ENCODE measurements at regions not wholly inside any gene's neighbourhood (a gene's known extent, or its start where the extent isn't known, plus 50 kb on each side); places are given as distances from the start of the nearest gene placed in this dataset.

GRCh38 chr4:82128355-82128754, 245.4 kb downstream of the HNRNPD start:
- Histone ChIP-seq H2BK5ac (ENCODE audit: low read depth, low read length, poor library complexity, severe bottlenecking) (no peak overlapping the region), H2BK120ac (ENCODE audit: low read depth, low read length) (no peak overlapping the region), H3K9me3 (ENCODE audit: control insufficient read depth, low read length) (no peaks in the 10 kb centered on the region), H3K9ac (ENCODE audit: low read length) (no peak overlapping the region), H3K36me3 (ENCODE audit: control insufficient read depth in 1 of 2, insufficient read depth in 2 of 2, low read depth in 1 of 2, low read length in 2 of 2) (no peaks in the 10 kb centered on the region), H3K27me3 (ENCODE audit: control insufficient read depth in 1 of 2, insufficient read depth in 1 of 2, low read length in 2 of 2) (peaks cover 0 to 2% of the 10 kb centered on the region in 2 experiments), H2BK15ac (ENCODE audit: low read depth, poor library complexity, severe bottlenecking) (no peak overlapping the region), H4K91ac (ENCODE audit: low read length) (no peak overlapping the region), H3K4ac (ENCODE audit: low read depth in 1 of 2, low read length in 2 of 2) (no peak overlapping the region), H3K27ac (ENCODE audit: low read length, poor library complexity, severe bottlenecking) (no peak overlapping the region), H3K4me2 (ENCODE audit: low read length, poor library complexity, severe bottlenecking) (no peak overlapping the region), H3K79me1 (replicated peaks; ENCODE audit: low read length, poor library complexity, severe bottlenecking) (no peaks in the 10 kb centered on the region), H3K14ac (ENCODE audit: low read length in 2 of 2) (no peak overlapping the region), H2AFZ (ENCODE audit: low read depth, low read length) (no peak overlapping the region), H4K8ac (ENCODE audit: low read length) (no peak overlapping the region), H2AK5ac (ENCODE audit: low read length, severe bottlenecking) (no peak overlapping the region), H3K4me1 (ENCODE audit: control insufficient read depth, insufficient read depth, low read depth, low read length) (no peaks in the 10 kb centered on the region), H3K23ac (ENCODE audit: low read length in 2 of 2) (no peak overlapping the region), H2BK12ac (ENCODE audit: low read length in 2 of 2) (no peak overlapping the region), H3K18ac (ENCODE audit: low read depth in 1 of 2, low read length in 2 of 2) (no peak overlapping the region), H3K4me3 (ENCODE audit: insufficient read depth in 1 of 2, low read depth in 1 of 2, low read length in 2 of 2) (no peak overlapping the region)
- DNase-seq = no peak
- 83% methylated on average over 4 of the region's 4 CpGs for WGBS

DNA sequence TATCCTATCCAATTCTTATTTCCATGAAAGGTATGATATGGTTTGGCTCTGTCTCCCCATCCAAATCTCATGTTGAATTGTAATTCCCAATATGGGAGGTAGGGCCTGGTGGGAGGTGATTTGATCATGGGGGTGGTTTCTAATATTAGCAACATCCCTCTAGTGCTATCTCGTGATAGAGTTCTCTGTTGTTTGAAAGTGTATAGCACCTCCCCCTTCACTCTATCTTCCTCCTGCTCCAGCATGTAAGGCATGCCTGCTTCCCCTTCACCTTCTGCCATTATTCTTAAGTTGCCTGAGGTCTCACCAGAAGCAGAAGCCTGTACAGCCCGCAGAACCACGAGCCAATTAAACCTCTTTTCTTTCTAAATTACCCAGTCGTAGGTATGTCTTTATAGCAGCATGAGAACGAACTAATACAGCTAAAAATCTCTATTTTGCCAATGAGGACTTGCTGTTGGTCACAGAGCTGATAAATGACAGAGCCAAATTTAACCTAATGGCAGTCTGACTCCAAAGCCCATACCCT, 247.2 kb downstream of the HNRNPD start:
- H3K4ac ChIP-seq (ENCODE audit: low read depth in 1 of 2, low read length in 2 of 2) = no peak overlapping the region
- no peak overlapping the region for H2AFZ ChIP-seq (ENCODE audit: low read depth, low read length)
- H4K8ac ChIP-seq (ENCODE audit: low read length) = no peak overlapping the region
- H3K14ac ChIP-seq (ENCODE audit: low read length in 2 of 2) = no peak overlapping the region
- no peak overlapping the region for H3K27ac ChIP-seq (ENCODE audit: low read length, poor library complexity, severe bottlenecking)
- no peak overlapping the region for H2BK15ac ChIP-seq (ENCODE audit: low read depth, poor library complexity, severe bottlenecking)
- H2BK120ac ChIP-seq (ENCODE audit: low read depth, low read length) = no peak overlapping the region
- peaks cover 0 to 2% of the 10 kb centered on the region in 2 experiments for H3K27me3 ChIP-seq (ENCODE audit: control insufficient read depth in 1 of 2, insufficient read depth in 1 of 2, low read length in 2 of 2)
- no peak for DNase-seq
- H3K4me3 ChIP-seq (ENCODE audit: insufficient read depth in 1 of 2, low read depth in 1 of 2, low read length in 2 of 2) = no peak overlapping the region
- no peak overlapping the region for H2BK5ac ChIP-seq (ENCODE audit: low read depth, low read length, poor library complexity, severe bottlenecking)
- no peak overlapping the region for H3K9ac ChIP-seq (ENCODE audit: low read length)
- H2AK5ac ChIP-seq (ENCODE audit: low read length, severe bottlenecking) = no peak overlapping the region
- no peak overlapping the region for H4K91ac ChIP-seq (ENCODE audit: low read length)
- H3K36me3 ChIP-seq (ENCODE audit: control insufficient read depth in 1 of 2, insufficient read depth in 2 of 2, low read depth in 1 of 2, low read length in 2 of 2) = no peaks in the 10 kb centered on the region
- H3K23ac ChIP-seq (ENCODE audit: low read length in 2 of 2) = no peak overlapping the region
- H3K18ac ChIP-seq (ENCODE audit: low read depth in 1 of 2, low read length in 2 of 2) = no peak overlapping the region
- H2BK12ac ChIP-seq (ENCODE audit: low read length in 2 of 2) = no peak overlapping the region
- H3K79me1 ChIP-seq (replicated peaks; ENCODE audit: low read length, poor library complexity, severe bottlenecking) = no peaks in the 10 kb centered on the region
- WGBS = 65% methylated on average over 5 of the region's 5 CpGs
- no peaks in the 10 kb centered on the region for H3K9me3 ChIP-seq (ENCODE audit: control insufficient read depth, low read length)
- no peaks in the 10 kb centered on the region for H3K4me1 ChIP-seq (ENCODE audit: control insufficient read depth, insufficient read depth, low read depth, low read length)
- H3K4me2 ChIP-seq (ENCODE audit: low read length, poor library complexity, severe bottlenecking) = no peak overlapping the region

DNA sequence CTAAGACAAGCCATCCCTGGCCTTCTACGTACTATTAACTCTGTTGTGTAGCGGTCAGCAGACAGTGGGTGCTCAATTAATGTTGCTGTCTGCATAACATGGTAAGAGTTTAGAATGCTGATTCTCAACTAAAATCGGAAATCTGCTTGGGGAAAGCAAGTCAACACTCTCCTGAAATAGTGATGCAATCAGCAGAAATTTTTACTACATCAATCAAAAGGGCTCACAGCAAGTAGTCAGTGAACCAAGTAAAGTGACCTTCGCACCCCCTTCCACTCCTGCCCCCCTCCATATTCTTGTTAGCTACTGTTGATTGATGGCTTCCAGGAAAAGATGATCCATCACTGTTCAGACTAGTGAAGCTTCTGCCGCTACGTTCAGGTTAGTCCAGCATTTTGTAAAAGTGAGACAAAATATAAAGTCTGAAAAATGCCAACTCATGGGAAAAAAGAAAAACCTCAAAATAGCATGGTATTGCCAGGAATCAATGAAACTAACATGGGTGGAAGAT, 247.9 kb downstream of the HNRNPD start:
- Histone ChIP-seq H3K4me3 (ENCODE audit: insufficient read depth in 1 of 2, low read depth in 1 of 2, low read length in 2 of 2) (no peak overlapping the region), H3K18ac (ENCODE audit: low read depth in 1 of 2, low read length in 2 of 2) (no peak overlapping the region), H2BK15ac (ENCODE audit: low read depth, poor library complexity, severe bottlenecking) (no peak overlapping the region), H2BK12ac (ENCODE audit: low read length in 2 of 2) (no peak overlapping the region), H3K4me1 (ENCODE audit: control insufficient read depth, insufficient read depth, low read depth, low read length) (no peaks in the 10 kb centered on the region), H3K36me3 (ENCODE audit: control insufficient read depth in 1 of 2, insufficient read depth in 2 of 2, low read depth in 1 of 2, low read length in 2 of 2) (no peaks in the 10 kb centered on the region), H3K79me1 (replicated peaks; ENCODE audit: low read length, poor library complexity, severe bottlenecking) (no peaks in the 10 kb centered on the region), H2BK120ac (ENCODE audit: low read depth, low read length) (no peak overlapping the region), H3K9me3 (ENCODE audit: control insufficient read depth, low read length) (no peaks in the 10 kb centered on the region), H3K23ac (ENCODE audit: low read length in 2 of 2) (no peak overlapping the region), H2AFZ (ENCODE audit: low read depth, low read length) (no peak overlapping the region), H2BK5ac (ENCODE audit: low read depth, low read length, poor library complexity, severe bottlenecking) (no peak overlapping the region), H3K27ac (ENCODE audit: low read length, poor library complexity, severe bottlenecking) (no peak overlapping the region), H3K27me3 (ENCODE audit: control insufficient read depth in 1 of 2, insufficient read depth in 1 of 2, low read length in 2 of 2) (peaks cover 0 to 2% of the 10 kb centered on the region in 2 experiments), H3K4ac (ENCODE audit: low read depth in 1 of 2, low read length in 2 of 2) (no peak overlapping the region), H4K91ac (ENCODE audit: low read length) (no peak overlapping the region), H3K9ac (ENCODE audit: low read length) (no peak overlapping the region), H3K4me2 (ENCODE audit: low read length, poor library complexity, severe bottlenecking) (no peak overlapping the region), H3K14ac (ENCODE audit: low read length in 2 of 2) (no peak overlapping the region), H2AK5ac (ENCODE audit: low read length, severe bottlenecking) (no peak overlapping the region), H4K8ac (ENCODE audit: low read length) (no peak overlapping the region)
- 91% methylated on average over 3 of the region's 6 CpGs for WGBS
- no peak for DNase-seq

- H2BK5ac ChIP-seq (ENCODE audit: low read depth, low read length, poor library complexity, severe bottlenecking) = no peak overlapping the region
- H3K9ac ChIP-seq (ENCODE audit: low read length) = no peak overlapping the region
- no peak overlapping the region for H3K18ac ChIP-seq (ENCODE audit: low read depth in 1 of 2, low read length in 2 of 2)
- H3K23ac ChIP-seq (ENCODE audit: low read length in 2 of 2) = no peak overlapping the region
- H2AK5ac ChIP-seq (ENCODE audit: low read length, severe bottlenecking) = no peak overlapping the region
- H3K27ac ChIP-seq (ENCODE audit: low read length, poor library complexity, severe bottlenecking) = no peak overlapping the region
- H2BK12ac ChIP-seq (ENCODE audit: low read length in 2 of 2) = no peak overlapping the region
- H3K4me1 ChIP-seq (ENCODE audit: control insufficient read depth, insufficient read depth, low read depth, low read length) = no peaks in the 10 kb centered on the region
- no peak overlapping the region for H3K4me3 ChIP-seq (ENCODE audit: insufficient read depth in 1 of 2, low read depth in 1 of 2, low read length in 2 of 2)
- H3K4ac ChIP-seq (ENCODE audit: low read depth in 1 of 2, low read length in 2 of 2) = no peak overlapping the region
- H2BK120ac ChIP-seq (ENCODE audit: low read depth, low read length) = no peak overlapping the region
- H3K4me2 ChIP-seq (ENCODE audit: low read length, poor library complexity, severe bottlenecking) = no peak overlapping the region
- WGBS = 80% methylated on average over 7 of the region's 7 CpGs
- no peak for DNase-seq
- H3K27me3 ChIP-seq (ENCODE audit: control insufficient read depth in 1 of 2, insufficient read depth in 1 of 2, low read length in 2 of 2) = peaks cover 0 to 2% of the 10 kb centered on the region in 2 experiments
- no peak overlapping the region for H2BK15ac ChIP-seq (ENCODE audit: low read depth, poor library complexity, severe bottlenecking)
- H3K9me3 ChIP-seq (ENCODE audit: control insufficient read depth, low read length) = no peaks in the 10 kb centered on the region
- no peak overlapping the region for H2AFZ ChIP-seq (ENCODE audit: low read depth, low read length)
- no peak overlapping the region for H4K91ac ChIP-seq (ENCODE audit: low read length)
- H3K14ac ChIP-seq (ENCODE audit: low read length in 2 of 2) = no peak overlapping the region
- H3K79me1 ChIP-seq (replicated peaks; ENCODE audit: low read length, poor library complexity, severe bottlenecking) = no peaks in the 10 kb centered on the region
- H4K8ac ChIP-seq (ENCODE audit: low read length) = no peak overlapping the region
- no peaks in the 10 kb centered on the region for H3K36me3 ChIP-seq (ENCODE audit: control insufficient read depth in 1 of 2, insufficient read depth in 2 of 2, low read depth in 1 of 2, low read length in 2 of 2)
These were observed 248.6 kb downstream of the HNRNPD start for GRCh38 chr4:82124932-82125786.

All from mesenchymal stem cell (in vitro differentiated cells and primary cell).